ENCODE measurements at regions not wholly inside any gene's neighbourhood (a gene's known extent, or its start where the extent isn't known, plus 50 kb on each side); places are given as distances from the start of the nearest gene placed in this dataset.

- no peak for ATAC-seq (ENCODE audit: low read depth)
- H3K36me3 ChIP-seq (replicated peaks in 1 of 2; ENCODE audit: control extremely low read depth in 1 of 2, control insufficient read depth in 1 of 2, extremely low read depth in 1 of 2, insufficient read depth in 2 of 2, low read length in 1 of 2), result no peaks in the 10 kb centered on the region
- H2AFZ ChIP-seq (ENCODE audit: insufficient read depth, low read depth, low read length, poor library complexity, severe bottlenecking), result no peak overlapping the region
These were observed 637.6 kb upstream of the IGFBP3 start for GRCh38 chr7:46558482-46559193.

GRCh38 chr7:46557781-46558180, 636.7 kb upstream of the IGFBP3 start:
- DNase-seq (no peak), ATAC-seq (ENCODE audit: low read depth) (no peak)
- WGBS (ENCODE audit: insufficient coverage), result no CpG with 5 or more reads among the region's 3 CpGs
- H3K79me2 ChIP-seq (ENCODE audit: control insufficient read depth, insufficient read depth, low read length), result no peaks in the 10 kb centered on the region
- H3K27me3 ChIP-seq (replicated peaks in 1 of 4; ENCODE audit: control extremely low read depth in 1 of 4, control insufficient read depth in 3 of 4, insufficient read depth in 4 of 4, low read length in 3 of 4), result no peaks in the 10 kb centered on the region
- H3K4me1 ChIP-seq (ENCODE audit: control insufficient read depth in 2 of 2, insufficient read depth in 2 of 2, low read length in 2 of 2), result no peaks in the 10 kb centered on the region
- ChIA-PET CTCF (no interaction called here), POLR2A (no interaction called here)
- H3K9me3 ChIP-seq (ENCODE audit: control extremely low read depth in 1 of 3, control insufficient read depth in 2 of 3, insufficient read depth in 1 of 3, low read length in 2 of 3), result no peaks in the 10 kb centered on the region
- H2AFZ ChIP-seq (ENCODE audit: insufficient read depth, low read depth, low read length, poor library complexity, severe bottlenecking), result no peak overlapping the region
- intact Hi-C loops (cut with micrococcal nuclease), result no loop called here
- no peak overlapping the region for H3K27ac Mint-ChIP-seq
- no peak overlapping the region for H3K4me3 Mint-ChIP-seq
- TF ChIP-seq EZH2 (IDR thresholded peaks at IDR 0.05; ENCODE audit: borderline replicate concordance, insufficient read depth, low read depth, low read length, poor library complexity, severe bottlenecking), result no peak
- TF ChIP-seq, protein P1, sequence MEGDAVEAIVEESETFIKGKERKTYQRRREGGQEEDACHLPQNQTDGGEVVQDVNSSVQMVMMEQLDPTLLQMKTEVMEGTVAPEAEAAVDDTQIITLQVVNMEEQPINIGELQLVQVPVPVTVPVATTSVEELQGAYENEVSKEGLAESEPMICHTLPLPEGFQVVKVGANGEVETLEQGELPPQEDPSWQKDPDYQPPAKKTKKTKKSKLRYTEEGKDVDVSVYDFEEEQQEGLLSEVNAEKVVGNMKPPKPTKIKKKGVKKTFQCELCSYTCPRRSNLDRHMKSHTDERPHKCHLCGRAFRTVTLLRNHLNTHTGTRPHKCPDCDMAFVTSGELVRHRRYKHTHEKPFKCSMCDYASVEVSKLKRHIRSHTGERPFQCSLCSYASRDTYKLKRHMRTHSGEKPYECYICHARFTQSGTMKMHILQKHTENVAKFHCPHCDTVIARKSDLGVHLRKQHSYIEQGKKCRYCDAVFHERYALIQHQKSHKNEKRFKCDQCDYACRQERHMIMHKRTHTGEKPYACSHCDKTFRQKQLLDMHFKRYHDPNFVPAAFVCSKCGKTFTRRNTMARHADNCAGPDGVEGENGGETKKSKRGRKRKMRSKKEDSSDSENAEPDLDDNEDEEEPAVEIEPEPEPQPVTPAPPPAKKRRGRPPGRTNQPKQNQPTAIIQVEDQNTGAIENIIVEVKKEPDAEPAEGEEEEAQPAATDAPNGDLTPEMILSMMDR (IDR thresholded peaks at IDR 0.05), result no peak
- H3K4me2 ChIP-seq (replicated peaks; ENCODE audit: low read depth, low read length, poor library complexity, severe bottlenecking), result no peak overlapping the region
- H3K4me1 Mint-ChIP-seq, result no peaks in the 10 kb centered on the region
- H3K4me3 ChIP-seq (ENCODE audit: control extremely low read depth in 1 of 5, extremely low read depth in 1 of 5, insufficient read depth in 1 of 5, low read depth in 2 of 5, low read length in 4 of 5), result no peak overlapping the region
- H3K36me3 ChIP-seq (replicated peaks in 1 of 2; ENCODE audit: control extremely low read depth in 1 of 2, control insufficient read depth in 1 of 2, extremely low read depth in 1 of 2, insufficient read depth in 2 of 2, low read length in 1 of 2), result no peaks in the 10 kb centered on the region
- no peak overlapping the region for H3K27ac ChIP-seq (ENCODE audit: low read length in 2 of 2)
- H3K9me3 Mint-ChIP-seq (ENCODE audit: insufficient read depth), result no peaks in the 10 kb centered on the region
- H4K20me1 ChIP-seq (ENCODE audit: control insufficient read depth, insufficient read depth, low read length, poor library complexity, severe bottlenecking), result no peaks in the 10 kb centered on the region
- H3K9ac ChIP-seq (ENCODE audit: low read length), result no peak overlapping the region
- H3K27me3 Mint-ChIP-seq, result no peaks in the 10 kb centered on the region

More at GRCh38 chr7:46558482-46559193, 637.6 kb upstream of the IGFBP3 start:
- ChIA-PET POLR2A (no interaction called here), CTCF (no interaction called here)
- H3K27ac Mint-ChIP-seq, result no peak overlapping the region
- no CpG with 5 or more reads among the region's 3 CpGs for WGBS (ENCODE audit: insufficient coverage)
- no peaks in the 10 kb centered on the region for H3K27me3 ChIP-seq (replicated peaks in 1 of 4; ENCODE audit: control extremely low read depth in 1 of 4, control insufficient read depth in 3 of 4, insufficient read depth in 4 of 4, low read length in 3 of 4)
- no peaks in the 10 kb centered on the region for H3K9me3 ChIP-seq (ENCODE audit: control extremely low read depth in 1 of 3, control insufficient read depth in 2 of 3, insufficient read depth in 1 of 3, low read length in 2 of 3)
- no peaks in the 10 kb centered on the region for H3K79me2 ChIP-seq (ENCODE audit: control insufficient read depth, insufficient read depth, low read length)
- H3K4me1 Mint-ChIP-seq, result no peaks in the 10 kb centered on the region
- intact Hi-C loops (cut with micrococcal nuclease), result no loop called here
- H3K4me3 Mint-ChIP-seq, result no peak overlapping the region
- no peak overlapping the region for H3K4me2 ChIP-seq (replicated peaks; ENCODE audit: low read depth, low read length, poor library complexity, severe bottlenecking)
- H4K20me1 ChIP-seq (ENCODE audit: control insufficient read depth, insufficient read depth, low read length, poor library complexity, severe bottlenecking), result no peaks in the 10 kb centered on the region
- no peak overlapping the region for H3K9ac ChIP-seq (ENCODE audit: low read length)
- no peak overlapping the region for H3K4me3 ChIP-seq (ENCODE audit: control extremely low read depth in 1 of 5, extremely low read depth in 1 of 5, insufficient read depth in 1 of 5, low read depth in 2 of 5, low read length in 4 of 5)
- no peak for DNase-seq
- TF ChIP-seq, protein P1 (IDR thresholded peaks at IDR 0.05), result no peak
- no peak for TF ChIP-seq EZH2 (IDR thresholded peaks at IDR 0.05; ENCODE audit: borderline replicate concordance, insufficient read depth, low read depth, low read length, poor library complexity, severe bottlenecking)
- H3K27ac ChIP-seq (ENCODE audit: low read length in 2 of 2), result no peak overlapping the region
- H3K4me1 ChIP-seq (ENCODE audit: control insufficient read depth in 2 of 2, insufficient read depth in 2 of 2, low read length in 2 of 2), result no peaks in the 10 kb centered on the region
- H3K27me3 Mint-ChIP-seq, result no peaks in the 10 kb centered on the region
- no peaks in the 10 kb centered on the region for H3K9me3 Mint-ChIP-seq (ENCODE audit: insufficient read depth)
